NCI-H128 (cell line): ENCODE measurements at regions not wholly inside any gene's neighbourhood (a gene's known extent, or its start where the extent isn't known, plus 50 kb on each side); places are given as distances from the start of the nearest gene placed in this dataset.
"Not testable (repeated sequence)": the region's sequence is repeated elsewhere in the genome, so short reads cannot be mapped to it uniquely, and the experiment has no call there.

Source experiments
- DNase-seq: peaks from one replicate; lab custom pipeline; 2025; ENCODE audit not compliant: unreplicated experiment; lab: John Stamatoyannopoulos, UW

DNA sequence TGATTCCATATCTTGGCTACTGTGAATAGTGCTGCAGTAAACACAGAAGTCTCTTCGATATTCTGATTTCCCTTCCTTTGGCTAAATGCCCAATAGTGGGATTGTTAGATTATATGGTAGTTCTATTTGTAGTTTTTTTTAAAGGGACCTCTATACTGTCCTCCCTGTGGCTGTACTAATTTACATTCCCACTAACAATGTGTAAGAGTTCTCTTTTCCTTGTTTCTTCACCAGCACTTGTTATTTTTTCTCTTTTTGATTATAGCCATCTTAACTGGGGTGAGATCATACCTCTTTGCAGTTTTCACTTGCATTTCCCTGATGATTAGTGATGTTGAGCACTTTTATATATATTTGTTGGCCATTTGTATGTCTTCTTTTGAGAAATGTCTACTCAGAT is 102.0 kb downstream of the CARTPT start:
- DNase-seq, result no peak

DNA sequence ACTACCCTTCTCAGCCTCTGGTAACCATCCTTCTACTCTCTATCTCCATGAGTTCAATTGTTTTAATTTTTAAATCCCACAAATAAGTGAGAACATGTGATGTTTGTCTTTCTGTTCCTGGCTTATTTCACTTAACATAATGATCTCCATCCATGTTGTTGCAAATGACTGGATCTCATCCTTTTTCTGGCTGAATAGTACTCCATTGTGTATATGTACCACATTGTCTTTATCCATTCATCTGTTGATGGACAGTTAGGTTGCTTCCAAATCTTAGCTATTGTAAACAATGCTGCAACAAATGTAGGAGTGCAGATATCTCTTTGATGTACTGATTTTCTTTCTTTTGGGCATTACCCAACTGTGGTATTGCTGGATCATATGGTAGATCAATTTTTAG is 103.0 kb downstream of the CARTPT start:
- DNase-seq, result not testable (repeated sequence)

DNA sequence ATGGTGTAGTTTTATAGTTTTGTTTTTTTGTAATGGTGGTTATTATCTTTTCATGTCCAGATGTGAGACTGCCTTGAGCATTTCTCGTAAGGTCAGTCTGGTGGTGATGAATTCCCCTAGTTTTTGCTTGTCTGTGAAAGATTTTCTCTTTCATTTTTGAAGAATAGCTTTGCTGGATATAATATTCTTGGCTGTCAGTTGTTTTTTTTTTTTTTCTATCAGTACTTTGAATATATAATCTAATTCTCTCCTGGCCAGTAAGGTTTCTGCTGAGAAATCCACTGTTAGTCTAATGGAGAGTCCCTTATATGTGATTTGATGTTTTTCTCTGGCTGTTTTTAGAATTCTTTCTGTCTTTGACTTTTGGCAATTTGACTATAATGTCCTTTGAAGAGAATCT is 106.9 kb downstream of the CARTPT start:
- no peak for DNase-seq

DNA sequence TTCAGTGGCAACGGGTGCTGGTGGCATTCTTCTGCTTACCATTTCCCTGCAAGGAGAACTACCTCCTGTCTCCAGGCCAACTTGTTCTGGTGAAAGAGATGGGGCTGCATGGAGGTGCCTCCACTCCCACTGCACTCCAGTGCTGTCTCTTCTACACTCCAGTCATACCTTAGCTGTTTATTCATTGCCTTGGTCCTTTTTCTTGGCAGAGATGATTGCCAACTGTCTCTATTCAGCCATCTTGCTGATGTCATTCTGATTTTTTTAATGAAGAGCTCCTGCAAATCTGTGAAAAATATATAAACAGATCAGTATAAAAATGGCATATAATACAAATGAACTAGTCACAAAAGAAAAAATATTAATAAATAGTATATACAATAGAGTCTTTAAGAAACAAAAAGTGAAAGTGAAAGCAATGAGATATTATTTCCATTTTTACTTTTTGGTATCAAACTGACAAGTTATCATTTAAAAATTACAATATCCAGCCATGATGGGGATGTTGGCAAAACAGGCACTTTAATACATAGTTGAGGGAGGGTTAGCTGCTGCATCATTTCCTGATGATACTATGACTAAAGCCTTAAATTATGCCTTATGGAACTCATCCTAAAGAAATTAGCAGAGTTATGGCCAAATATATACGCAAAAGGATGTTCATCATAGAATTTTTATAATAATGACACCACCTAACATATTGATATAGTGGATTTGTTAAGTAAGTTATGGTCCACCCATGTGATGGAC is 109.4 kb downstream of the CARTPT start:
- no peak for DNase-seq

DNA sequence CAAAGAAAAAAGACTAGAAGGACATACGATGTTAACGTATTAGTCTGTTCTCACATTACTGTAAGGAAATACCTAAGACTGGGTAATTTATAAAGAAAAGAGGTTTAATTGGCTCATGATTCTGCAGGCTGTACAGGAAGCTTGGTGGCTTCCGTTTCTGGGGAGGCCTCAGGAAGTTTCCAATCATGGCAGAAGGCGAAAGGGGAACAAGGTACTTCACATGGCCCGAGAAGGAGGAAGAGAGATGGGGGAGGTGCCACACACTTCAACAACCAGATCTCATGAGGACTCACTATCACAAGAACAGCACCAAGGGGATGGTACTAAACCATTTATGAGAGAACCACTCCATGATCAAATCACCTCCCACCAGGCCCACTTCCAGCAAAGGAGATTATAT is 110.1 kb downstream of the CARTPT start:
- DNase-seq, result no peak

DNA sequence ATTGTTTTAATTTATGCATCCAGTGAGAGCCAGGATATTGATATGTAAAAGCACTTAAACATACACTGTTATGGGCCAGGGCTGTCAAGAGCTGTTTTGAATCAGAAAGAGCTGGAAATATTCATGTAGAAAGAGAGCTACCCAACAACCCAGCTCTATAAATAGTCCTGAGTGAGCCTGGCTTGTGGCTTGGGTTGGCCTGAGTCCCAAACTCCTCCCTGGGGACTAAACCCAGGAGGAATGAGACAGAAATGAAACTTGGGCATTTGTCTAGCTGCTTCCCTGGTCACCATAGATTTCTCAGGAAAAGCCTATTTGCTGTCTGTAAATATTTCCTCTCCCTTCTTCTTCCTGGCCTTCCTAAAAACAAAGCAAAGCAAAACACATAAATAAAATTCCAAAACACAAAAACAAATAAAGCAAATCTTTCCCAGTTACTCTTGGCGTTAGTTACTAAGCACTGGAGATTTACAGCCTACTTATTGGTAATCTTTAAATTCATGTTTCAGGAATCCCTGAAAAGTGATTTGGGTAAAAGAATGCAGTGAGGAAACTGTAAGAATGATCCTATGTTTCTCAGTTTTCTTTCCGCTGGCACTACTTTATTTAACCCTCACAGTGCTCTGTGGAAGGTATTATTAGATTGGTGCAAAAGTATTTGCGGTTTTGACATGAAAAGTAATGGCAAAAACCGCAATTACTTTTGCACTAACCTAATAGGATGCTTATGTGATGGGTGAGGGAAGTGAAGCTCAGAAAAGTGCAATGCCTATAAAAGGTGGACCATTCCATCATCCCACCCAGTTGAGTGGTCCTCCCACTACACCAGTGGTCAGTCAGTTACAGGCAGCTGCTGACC is 111.8 kb downstream of the CARTPT start:
- no peak for DNase-seq

- no peak for DNase-seq
These were observed 114.0 kb downstream of the CARTPT start for GRCh38 chr5:71832812-71833715.

- no peak for DNase-seq
These were observed 115.5 kb downstream of the CARTPT start for GRCh38 chr5:71834601-71835000.

- no peak for DNase-seq
These were observed 117.0 kb downstream of the CARTPT start for GRCh38 chr5:71836084-71836483.

DNA sequence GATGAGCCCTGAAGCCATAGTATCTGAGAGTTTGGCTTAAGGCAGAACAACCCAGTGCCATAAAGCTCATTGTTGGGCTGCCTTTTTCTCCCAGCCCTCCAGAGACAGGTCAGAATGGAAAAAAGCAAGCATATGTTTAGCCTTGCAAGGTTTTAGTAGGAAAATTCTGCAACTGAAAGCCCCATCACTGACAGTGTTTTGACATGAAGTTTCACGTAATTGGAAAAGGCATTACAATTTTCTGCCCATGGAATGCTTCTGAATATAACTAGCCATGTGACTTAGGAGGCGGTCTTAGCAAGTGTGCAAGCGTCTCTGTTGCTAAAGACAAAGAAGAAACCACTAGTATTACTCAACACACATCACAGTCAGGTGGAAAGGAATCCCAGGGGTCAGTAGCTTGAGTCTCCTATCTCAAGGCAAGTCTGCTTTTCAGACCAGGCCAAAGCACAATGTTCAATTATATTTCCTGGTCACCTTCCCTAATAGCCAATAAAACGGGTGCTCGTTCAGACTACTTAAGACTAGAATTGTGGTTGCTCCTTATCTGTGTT is 117.6 kb downstream of the CARTPT start:
- no peak for DNase-seq

- no peak for DNase-seq
These were observed 119.2 kb downstream of the CARTPT start for GRCh38 chr5:71838286-71838685.

DNA sequence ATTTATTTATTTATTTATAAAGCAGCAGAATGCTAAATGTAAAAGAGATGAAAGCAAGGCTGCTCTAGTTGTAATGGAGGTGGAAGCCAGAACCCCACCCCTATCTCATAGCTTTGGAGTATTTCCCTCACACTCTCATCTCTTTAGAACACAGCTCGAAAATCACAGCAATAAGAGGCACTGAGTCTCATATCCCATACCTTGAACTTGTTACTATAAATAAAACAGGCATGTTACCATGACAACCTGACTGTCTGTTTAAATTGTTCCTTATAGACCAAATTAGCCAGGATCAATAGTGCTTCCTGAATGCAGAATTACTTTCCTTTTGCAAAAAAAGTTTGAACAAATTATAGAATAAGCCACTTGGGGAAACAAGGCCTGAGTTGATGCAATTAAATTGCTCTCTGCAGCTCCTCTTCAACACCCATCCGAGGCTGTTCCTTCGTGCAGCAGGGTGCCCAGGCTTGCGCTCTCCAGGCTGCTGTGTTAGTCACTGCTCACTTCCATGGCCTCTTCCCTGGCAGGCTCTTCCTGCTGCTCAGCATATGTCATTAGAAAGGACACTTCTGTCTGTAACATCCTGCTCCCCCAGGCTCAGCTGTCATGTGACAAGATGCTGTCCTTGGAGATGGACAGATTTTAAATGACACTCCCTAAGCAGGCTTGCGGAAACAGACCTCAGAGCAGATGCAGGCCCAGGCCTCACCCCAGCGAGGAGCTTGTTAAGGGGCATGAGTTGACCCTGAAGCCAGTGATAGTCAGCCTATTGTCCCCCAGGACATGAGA is 120.2 kb downstream of the CARTPT start:
- no peak for DNase-seq

GRCh38 chr5:71841107-71841506 is 122.0 kb downstream of the CARTPT start:
- DNase-seq, result no peak

DNA sequence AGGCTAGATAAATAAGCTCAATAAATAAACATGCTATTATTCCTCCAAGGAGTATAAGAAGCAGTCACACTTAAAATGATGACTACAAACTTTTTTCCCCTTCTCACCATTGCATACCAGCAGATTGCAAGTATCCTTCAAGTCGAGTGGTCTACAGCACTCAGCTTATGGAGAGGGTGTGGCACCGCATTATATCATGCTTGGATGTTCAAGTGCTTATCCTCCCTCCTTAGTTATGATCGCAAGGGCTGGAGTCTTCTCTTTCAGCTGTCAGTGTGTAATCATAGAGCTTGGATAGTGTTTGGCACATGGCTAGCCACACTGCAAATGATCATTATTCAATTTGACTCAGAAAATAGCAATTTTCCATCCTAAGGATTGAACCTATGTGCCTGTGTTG is 124.0 kb downstream of the CARTPT start:
- no peak for DNase-seq

DNA sequence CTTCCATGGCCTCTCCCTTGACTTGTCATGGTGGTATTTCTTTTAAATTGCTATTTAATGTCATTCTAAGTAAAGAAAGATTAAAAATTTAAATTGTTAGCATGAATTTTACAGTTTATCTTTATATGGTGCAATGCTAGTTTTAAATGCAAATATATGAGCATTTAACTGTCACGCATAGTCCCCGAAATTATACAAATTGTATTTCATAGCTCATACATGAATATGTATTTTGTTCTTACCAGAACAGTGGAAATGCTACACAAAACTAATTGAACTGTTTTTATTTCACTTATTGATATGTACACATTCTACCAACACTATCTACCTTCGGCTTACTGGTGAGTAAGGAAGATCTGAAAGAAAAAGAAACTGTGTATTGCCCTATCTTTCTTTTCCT is 125.8 kb downstream of the CARTPT start:
- DNase-seq, result no peak

- DNase-seq, result no peak
These were observed 140.4 kb downstream of the CARTPT start for GRCh38 chr5:71859515-71859914.

GRCh38 chr5:71860048-71860447 is 141.0 kb downstream of the CARTPT start:
- no peak for DNase-seq

DNA sequence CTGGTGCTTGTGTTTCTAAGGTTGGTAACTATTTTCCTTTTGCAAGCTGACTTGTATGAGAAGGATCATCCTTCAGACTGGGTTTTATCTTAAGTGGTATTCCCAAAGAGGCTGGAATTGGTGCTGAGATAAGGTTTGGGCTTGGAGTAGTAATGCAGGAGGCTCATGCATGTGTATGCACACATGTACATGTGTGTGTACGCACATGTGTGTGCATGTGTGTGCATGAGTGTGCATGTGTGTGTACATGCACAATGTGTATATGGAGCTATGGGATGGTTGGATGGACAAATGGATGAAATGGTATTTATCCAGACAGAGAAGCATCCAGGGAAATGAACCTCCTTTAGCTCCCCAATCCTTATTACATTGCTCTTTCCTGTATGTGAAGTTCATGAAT is 142.6 kb downstream of the CARTPT start:
- no peak for DNase-seq

GRCh38 chr5:71862087-71862486 is 143.0 kb downstream of the CARTPT start:
- no peak for DNase-seq

GRCh38 chr5:71862507-71863060 is 143.5 kb downstream of the CARTPT start:
- no peak for DNase-seq
